ENCODE measurements at regions not wholly inside any gene's neighbourhood (a gene's known extent, or its start where the extent isn't known, plus 50 kb on each side); places are given as distances from the start of the nearest gene placed in this dataset.

GRCh38 chr2:67083951-67084350, 313.2 kb upstream of the ETAA1 start:
- Histone ChIP-seq H3K27me3 (ENCODE audit: control insufficient read depth in 2 of 2, insufficient read depth in 2 of 2, low read length in 2 of 2) (peaks cover 0 to 2% of the 10 kb centered on the region in 2 experiments), H3K79me2 (ENCODE audit: control insufficient read depth, insufficient read depth, low read length) (no peaks in the 10 kb centered on the region), H3K4me2 (ENCODE audit: insufficient read depth, low read length) (no peak overlapping the region), H4K20me1 (replicated peaks; ENCODE audit: control insufficient read depth, extremely low read depth, insufficient read depth, low read length) (no peaks in the 10 kb centered on the region), H2AFZ (ENCODE audit: low read depth, low read length) (no peak overlapping the region), H3K36me3 (ENCODE audit: control insufficient read depth in 2 of 2, extremely low read depth in 1 of 2, insufficient read depth in 2 of 2, low read length in 2 of 2) (no peaks in the 10 kb centered on the region), H3K4me1 (ENCODE audit: control insufficient read depth, extremely low read depth, insufficient read depth, low read length) (no peaks in the 10 kb centered on the region), H3K4me3 (replicated peaks in 1 of 3; ENCODE audit: insufficient read depth in 1 of 3, low read depth in 1 of 3, low read length in 3 of 3) (no peak overlapping the region), H3K27ac (ENCODE audit: insufficient read depth, low read depth, low read length) (no peak overlapping the region), H3K9ac (replicated peaks; ENCODE audit: extremely low read depth, insufficient read depth, low read length) (no peak overlapping the region), H3K9me1 (replicated peaks; ENCODE audit: control insufficient read depth, extremely low read depth, insufficient read depth, low read length) (no peaks in the 10 kb centered on the region), H3K9me3 (replicated peaks; ENCODE audit: control insufficient read depth, insufficient read depth, low read length) (no peaks in the 10 kb centered on the region)
- TF ChIP-seq GATA2 (IDR thresholded peaks at IDR 0.05; ENCODE audit: insufficient read depth, insufficient read length, low read depth, low read length) (no peak), EZH2 (IDR thresholded peaks at IDR 0.05; ENCODE audit: borderline replicate concordance, low read depth, low read length, severe bottlenecking) (no peak), CTCF (IDR thresholded peaks at IDR 0.05; ENCODE audit: extremely low read depth in 1 of 2, insufficient read depth in 1 of 2, low read depth in 1 of 2, low read length in 2 of 2) (no peak), JUN (IDR thresholded peaks at IDR 0.05; ENCODE audit: borderline replicate concordance, insufficient read depth, insufficient read length, low read depth) (no peak), POLR2AphosphoS5 (IDR thresholded peaks at IDR 0.05; ENCODE audit: insufficient read depth, low read depth, low read length) (no peak), MYC (IDR thresholded peaks at IDR 0.05; ENCODE audit: low read depth, low read length) (no peak), POLR2A (IDR thresholded peaks at IDR 0.05; ENCODE audit: low read depth, low read length) (no peak), FOS (IDR thresholded peaks at IDR 0.05; ENCODE audit: borderline replicate concordance, insufficient read depth, low read length) (no peak)
- TF ChIP-seq, protein P1, sequence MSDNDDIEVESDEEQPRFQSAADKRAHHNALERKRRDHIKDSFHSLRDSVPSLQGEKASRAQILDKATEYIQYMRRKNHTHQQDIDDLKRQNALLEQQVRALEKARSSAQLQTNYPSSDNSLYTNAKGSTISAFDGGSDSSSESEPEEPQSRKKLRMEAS (IDR thresholded peaks at IDR 0.05; ENCODE audit: insufficient read depth, insufficient read length) = no peak
- BruUV-seq (replicated peaks) = no TSS peak
- dilution Hi-C loops (cut with MboI; ENCODE audit: extremely low pct_ligation_motif_present, low sequenced_read_pairs) (no loop called here), intact Hi-C loops (cut with micrococcal nuclease) (no loop called here)
- DNase-seq (ENCODE audit: low read depth, low spot score) (no peak), FAIRE-seq (no peak)
- CTCF ChIA-PET = interaction anchor here (1.0 to 1.2 kb wide), 2 partner anchors 8 to 131 kb away, joined by 3 read pairs; no protein-coding TSS in a partner anchor
- POLR2A ChIA-PET = no interaction called here

All from endothelial cell of umbilical vein (primary cell).